GM13976 (cell line): ENCODE measurements at regions not wholly inside any gene's neighbourhood (a gene's known extent, or its start where the extent isn't known, plus 50 kb on each side); places are given as distances from the start of the nearest gene placed in this dataset.
A peak's percentile ranks its signal among the peaks of the same experiment; 100 is the strongest.

Experiments used
- DNase-seq: peaks from one replicate; pipeline ENCODE4 v3.0.0; 2012; ENCODE audit warnings: low spot score
- in situ Hi-C: fragments of 300-500 bp; cut with MboI; formaldehyde crosslinking; loops from one replicate; pipeline ENCODE4 v1.12.0; 2022; ENCODE audit warnings: low sequenced_read_pairs, mixed read lengths, inconsistent platforms; ENCODE audit not compliant: unreplicated experiment
- TF ChIP-seq, protein P1 (sequence below): IDR thresholded peaks from 2 replicates; pipeline ENCODE4 v1.5.1; 2012; ENCODE audit warnings: borderline replicate concordance, mild to moderate bottlenecking; ENCODE audit not compliant: insufficient read depth; ENCODE audit errors: extremely low read depth, missing control alignments, control extremely low read depth

DNA sequence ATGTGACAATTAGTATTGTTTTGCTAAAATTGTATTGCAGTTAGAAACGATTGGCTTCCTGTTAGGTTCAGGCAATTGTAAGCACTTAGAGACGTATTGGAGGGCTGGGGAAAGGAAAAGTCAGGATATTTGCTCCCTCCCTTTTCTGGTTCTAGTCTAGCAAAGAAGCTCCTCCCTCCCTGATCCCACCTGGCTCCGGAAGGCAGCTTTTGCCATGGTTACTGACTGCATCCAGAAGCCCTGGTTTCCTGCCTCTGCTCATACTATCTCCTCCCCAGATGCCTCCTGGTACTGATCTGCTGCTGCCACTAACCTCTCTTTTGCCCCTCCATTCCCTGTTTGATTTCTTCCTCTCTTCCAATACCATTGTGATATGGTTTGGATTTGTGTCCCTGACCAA lies 275.9 kb downstream of the MREG start:
- no peak for DNase-seq
- TF ChIP-seq, protein P1, sequence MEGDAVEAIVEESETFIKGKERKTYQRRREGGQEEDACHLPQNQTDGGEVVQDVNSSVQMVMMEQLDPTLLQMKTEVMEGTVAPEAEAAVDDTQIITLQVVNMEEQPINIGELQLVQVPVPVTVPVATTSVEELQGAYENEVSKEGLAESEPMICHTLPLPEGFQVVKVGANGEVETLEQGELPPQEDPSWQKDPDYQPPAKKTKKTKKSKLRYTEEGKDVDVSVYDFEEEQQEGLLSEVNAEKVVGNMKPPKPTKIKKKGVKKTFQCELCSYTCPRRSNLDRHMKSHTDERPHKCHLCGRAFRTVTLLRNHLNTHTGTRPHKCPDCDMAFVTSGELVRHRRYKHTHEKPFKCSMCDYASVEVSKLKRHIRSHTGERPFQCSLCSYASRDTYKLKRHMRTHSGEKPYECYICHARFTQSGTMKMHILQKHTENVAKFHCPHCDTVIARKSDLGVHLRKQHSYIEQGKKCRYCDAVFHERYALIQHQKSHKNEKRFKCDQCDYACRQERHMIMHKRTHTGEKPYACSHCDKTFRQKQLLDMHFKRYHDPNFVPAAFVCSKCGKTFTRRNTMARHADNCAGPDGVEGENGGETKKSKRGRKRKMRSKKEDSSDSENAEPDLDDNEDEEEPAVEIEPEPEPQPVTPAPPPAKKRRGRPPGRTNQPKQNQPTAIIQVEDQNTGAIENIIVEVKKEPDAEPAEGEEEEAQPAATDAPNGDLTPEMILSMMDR, result no peak
- in situ Hi-C loops, result no loop called here

DNA sequence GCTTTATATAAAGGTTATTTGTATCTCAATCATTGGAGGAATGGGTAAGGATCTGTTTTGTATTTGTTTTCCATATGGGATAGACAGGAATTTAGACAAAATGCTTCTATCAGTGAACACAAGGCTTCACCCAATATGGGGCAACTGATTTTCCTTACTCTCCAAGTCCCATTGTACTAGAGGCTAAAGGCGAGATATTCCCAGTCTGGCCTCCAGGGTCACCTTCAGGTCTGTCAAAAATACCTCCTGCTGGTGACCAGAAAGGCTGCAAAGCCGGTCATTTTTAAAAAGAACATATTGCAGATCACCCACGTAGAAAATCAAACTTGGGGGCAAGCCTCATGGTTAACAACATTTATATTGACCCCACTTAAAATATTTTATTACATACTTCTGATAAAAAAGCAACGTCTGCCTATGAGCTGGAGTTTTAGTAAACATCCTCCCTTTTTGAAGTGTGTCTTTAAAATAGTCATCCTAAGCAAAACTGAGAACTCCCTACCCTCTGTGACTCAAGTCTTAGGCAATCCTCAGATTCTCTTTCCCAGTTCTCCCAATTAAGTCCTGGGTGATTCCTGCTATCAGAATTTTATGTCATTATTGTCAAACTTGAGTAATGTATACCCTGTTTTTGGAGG lies 276.6 kb downstream of the MREG start:
- no peak for DNase-seq
- in situ Hi-C loops, result no loop called here
- TF ChIP-seq, protein P1, result no peak

DNA sequence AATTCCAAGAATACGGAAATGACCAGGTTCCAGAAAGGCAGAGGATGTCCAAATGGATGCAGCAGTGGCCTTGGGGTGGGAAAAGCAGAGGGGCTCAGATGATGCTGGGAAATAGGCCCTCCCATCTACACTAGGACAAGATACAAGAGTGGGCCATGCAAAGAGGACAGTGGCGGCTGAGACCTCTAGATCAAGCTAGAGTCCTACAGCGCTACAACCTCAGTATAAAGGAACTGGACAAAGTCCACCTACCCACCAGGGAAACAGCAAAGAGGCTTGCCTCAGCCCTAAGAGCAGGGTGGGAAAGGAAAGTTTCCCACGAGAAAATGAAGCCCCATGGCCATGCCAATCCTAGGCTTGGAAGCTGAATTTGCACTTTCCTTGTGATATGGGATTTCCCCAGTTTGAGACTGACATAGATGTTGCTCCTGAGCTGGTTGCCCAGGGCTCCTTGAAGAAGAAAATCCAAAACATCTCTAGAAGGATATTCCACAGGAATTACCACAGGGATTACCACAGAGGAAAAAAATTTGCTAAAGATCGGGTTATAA lies 282.2 kb downstream of the MREG start:
- TF ChIP-seq, protein P1, result no peak
- in situ Hi-C loops, result no loop called here
- no peak for DNase-seq

DNA sequence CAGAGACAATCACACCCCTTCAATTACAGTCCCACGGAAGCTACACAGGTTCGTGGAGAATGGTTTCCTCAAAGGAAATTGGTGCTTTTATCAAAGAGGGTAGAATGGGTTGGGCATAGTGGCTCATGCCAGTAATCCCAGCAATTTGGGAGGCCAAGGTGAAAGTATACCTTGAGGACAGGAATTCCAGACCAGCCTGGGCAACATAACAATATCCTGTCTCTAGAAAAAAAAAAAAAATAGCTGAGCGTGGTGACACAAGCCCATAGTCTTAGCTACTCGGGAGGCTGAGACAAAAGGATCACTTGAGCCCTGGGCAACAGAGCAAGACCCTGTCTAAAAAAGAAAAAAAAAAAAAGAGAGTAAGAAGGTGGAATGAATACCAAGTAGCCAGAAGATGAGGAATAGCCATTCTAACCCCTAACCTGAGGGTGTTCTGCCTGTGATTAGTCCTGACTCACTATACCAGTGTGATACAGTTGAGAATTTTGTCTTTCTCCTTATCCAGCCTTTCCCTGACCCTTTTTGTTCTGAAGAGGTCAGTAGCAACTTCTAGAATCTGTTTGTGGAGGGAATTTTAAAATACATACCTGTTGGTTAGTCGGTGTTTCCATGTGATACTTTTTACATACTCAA lies 283.2 kb downstream of the MREG start:
- in situ Hi-C loops, result no loop called here
- TF ChIP-seq, protein P1, result no peak

DNA sequence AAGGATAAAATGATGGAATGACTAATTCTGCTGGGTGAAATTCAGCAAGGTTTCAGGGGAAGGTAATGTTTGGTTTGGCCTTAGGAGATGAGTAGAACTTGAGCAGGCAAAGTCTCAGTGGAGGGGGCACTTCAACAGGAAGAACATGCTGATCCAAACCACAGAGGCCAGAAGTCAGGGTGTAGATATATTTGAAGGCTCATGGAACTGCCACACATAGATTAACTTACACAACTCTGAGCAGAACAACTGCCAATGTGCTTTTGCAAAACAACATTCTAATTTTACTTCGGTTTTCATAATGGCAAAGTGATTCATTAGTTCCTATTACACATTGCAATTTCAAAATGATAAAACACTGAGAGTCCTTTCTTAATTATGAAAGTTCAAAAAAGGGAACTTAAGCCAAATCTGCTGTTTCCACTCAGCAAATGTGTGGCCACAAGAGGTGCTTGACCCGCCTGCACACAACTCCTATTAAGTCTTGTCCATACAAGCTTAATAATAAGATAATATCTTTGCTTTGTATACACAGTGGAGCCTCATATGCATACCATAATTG lies 284.8 kb downstream of the MREG start:
- peak; percentile 17 for DNase-seq
- in situ Hi-C loops, result no loop called here
- TF ChIP-seq, protein P1, result no peak

More for the DNA sequence above, 283.2 kb downstream of the MREG start:
- DNase-seq, result no peak

DNA sequence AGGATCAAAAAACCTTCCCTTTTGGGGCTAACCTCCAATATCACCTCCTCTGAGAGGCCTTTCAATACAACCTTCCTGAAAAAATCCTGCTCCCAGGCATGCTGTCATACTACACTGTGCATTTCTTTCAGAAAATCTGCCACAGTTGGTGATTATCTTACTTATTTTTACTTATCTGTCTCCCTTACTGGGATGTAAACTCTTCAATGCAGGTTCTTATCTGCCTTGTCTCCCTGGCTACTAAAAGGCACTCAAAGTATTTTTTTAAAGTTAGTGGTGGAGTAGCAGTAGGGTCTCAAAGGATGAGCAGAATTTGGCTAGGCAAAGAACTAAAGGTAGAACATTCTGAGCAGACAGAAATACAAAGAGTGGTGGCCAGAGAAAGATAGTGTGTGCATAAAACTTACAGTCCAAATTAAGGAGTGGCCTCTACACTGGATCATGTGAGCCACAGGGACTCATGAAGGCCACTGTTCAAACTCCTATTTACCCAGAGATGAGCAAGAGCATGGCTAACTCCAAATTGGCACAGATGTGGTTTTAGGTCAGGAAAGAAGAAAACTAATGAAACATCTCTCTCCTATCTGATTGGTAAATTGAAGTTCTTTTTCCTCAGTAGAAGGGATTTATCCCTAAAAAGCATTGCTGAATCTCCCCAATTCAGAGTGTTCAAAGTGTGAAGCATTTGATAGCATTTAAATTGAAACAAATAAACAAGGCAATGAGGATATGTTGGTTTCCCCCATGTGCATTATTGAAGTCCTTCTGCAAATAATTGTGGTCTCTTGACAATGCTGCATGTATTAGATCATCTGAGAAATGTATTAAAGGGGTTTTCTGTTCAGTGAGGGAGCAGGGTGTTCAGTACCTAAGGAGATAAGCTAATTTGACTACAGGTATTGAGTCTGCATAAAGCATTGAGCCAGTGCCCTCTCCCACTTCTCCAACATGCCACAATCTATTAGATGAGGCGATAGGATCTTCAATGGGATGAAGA lies 285.5 kb downstream of the MREG start:
- in situ Hi-C loops, result no loop called here
- TF ChIP-seq, protein P1, result no peak
- no peak for DNase-seq
